IMR-90 (cell line): ENCODE measurements at regions not wholly inside any gene's neighbourhood (a gene's known extent, or its start where the extent isn't known, plus 50 kb on each side); places are given as distances from the start of the nearest gene placed in this dataset.

Source experiments
- ATAC-seq: fragments of 200-7000 bp; cut with Tn5 transposase; 2 replicates; pipeline ENCODE4 v1.9.1; 2020; ENCODE audit warnings: low read depth, mild to moderate bottlenecking, moderate library complexity
- BruUV-seq: library from RNA; stranded (reverse); fragments of 400-500 nt; replicated peaks from 2 replicates; lab custom pipeline; 2021; lab: Mats Ljungman, UMichigan
- CTCF ChIA-PET: fragments of 300-600 bp; formaldehyde crosslinking; extraction: SDS; loops from one replicate; lab custom pipeline; 2021; ENCODE audit warnings: antibody characterized with exemption; lab: Yijun Ruan, JAX
- POLR2A ChIA-PET: fragments of 300-600 bp; sonication (Branson Sonifier 250); formaldehyde crosslinking; loops from one replicate; lab custom pipeline; 2022; ENCODE audit warnings: antibody characterized with exemption; ENCODE audit not compliant: unreplicated experiment; lab: Charles Lee
- DNase-seq: peaks from one replicate; pipeline ENCODE4 v3.0.0; 2013
- H2AFZ ChIP-seq: replicated peaks from 2 replicates; pipeline ENCODE3; 2013; ENCODE audit warnings: low read length, mild to moderate bottlenecking; ENCODE audit not compliant: poor library complexity
- H2AK5ac ChIP-seq: 2 replicates; pipeline ENCODE4 v1.6.1; 2013; ENCODE audit warnings: low read depth, low read length, inconsistent platforms
- H2AK9ac ChIP-seq: replicated peaks from 2 replicates; pipeline ENCODE3; 2013; ENCODE audit warnings: mild to moderate bottlenecking, low read depth, low read length, moderate library complexity; ENCODE audit not compliant: poor library complexity
- H2BK120ac ChIP-seq: 2 replicates; pipeline ENCODE4 v1.6.1; 2013; ENCODE audit warnings: low read depth, low read length, inconsistent platforms
- H2BK15ac ChIP-seq: 3 replicates; pipeline ENCODE4 v1.6.1; 2013; ENCODE audit warnings: low read depth, low read length, inconsistent platforms
- H2BK20ac ChIP-seq: 2 replicates; pipeline ENCODE4 v1.6.1; 2013; ENCODE audit warnings: low read depth, mild to moderate bottlenecking, inconsistent platforms, low read length, moderate library complexity
- H2BK5ac ChIP-seq: 2 replicates; pipeline ENCODE4 v1.6.1; 2013; ENCODE audit warnings: mild to moderate bottlenecking, low read depth, low read length, inconsistent platforms; ENCODE audit not compliant: poor library complexity, severe bottlenecking
- H3K14ac ChIP-seq: replicated peaks from 2 replicates; pipeline ENCODE4 v1.6.1; 2013; ENCODE audit warnings: low read depth, low read length, inconsistent platforms
- H3K18ac ChIP-seq: 2 replicates; pipeline ENCODE4 v1.6.1; 2013; ENCODE audit warnings: low read depth, low read length, control low read depth
- H3K23ac ChIP-seq: 2 replicates; pipeline ENCODE4 v1.6.1; 2013; ENCODE audit warnings: low read depth, low read length, inconsistent platforms
- H3K27ac ChIP-seq: 2 replicates; pipeline ENCODE4 v1.5.1; 2013; ENCODE audit warnings: mild to moderate bottlenecking, control low read depth, low read length; ENCODE audit not compliant: insufficient read depth
- H3K27me3 ChIP-seq: 2 replicates; pipeline ENCODE4 v1.6.1; 2013; ENCODE audit warnings: low read length; ENCODE audit not compliant: control insufficient read depth, insufficient read depth
- H3K36me3 ChIP-seq: 2 replicates; pipeline ENCODE4 v1.6.1; 2013; ENCODE audit warnings: low read length, mixed read lengths; ENCODE audit not compliant: control insufficient read depth, insufficient read depth
- H3K4ac ChIP-seq: 2 replicates; pipeline ENCODE4 v1.6.1; 2013; ENCODE audit warnings: low read depth, low read length, inconsistent platforms
- H3K4me1 ChIP-seq: 2 replicates; pipeline ENCODE4 v1.6.1; 2013; ENCODE audit warnings: low read length, mixed read lengths; ENCODE audit not compliant: control insufficient read depth, insufficient read depth
- H3K4me2 ChIP-seq: 2 replicates; pipeline ENCODE4 v1.6.1; 2013; ENCODE audit warnings: low read depth, mild to moderate bottlenecking, control low read depth, low read length, moderate library complexity
- H3K4me3 ChIP-seq: 2 replicates; pipeline ENCODE4 v1.5.1; 2013; ENCODE audit warnings: low read depth, mild to moderate bottlenecking, control low read depth, low read length, moderate library complexity; ENCODE audit not compliant: insufficient read depth
- H3K56ac ChIP-seq: 2 replicates; pipeline ENCODE4 v1.6.1; 2013; ENCODE audit warnings: low read length, inconsistent platforms; ENCODE audit not compliant: insufficient read depth; ENCODE audit errors: extremely low read depth
- H3K79me1 ChIP-seq, 2 experiments: 2 replicates each; pipeline ENCODE4 v1.6.1; 2013; ENCODE audit warnings: low read length in 2 of 2, inconsistent platforms in 1 of 2, low read depth in 1 of 2
- H3K9ac ChIP-seq: 2 replicates; pipeline ENCODE4 v1.6.1; 2013; ENCODE audit warnings: low read depth, low read length, control low read depth
- H3K9me1 ChIP-seq: 2 replicates; pipeline ENCODE4 v1.6.1; 2013; ENCODE audit warnings: low read length, inconsistent platforms; ENCODE audit not compliant: insufficient read depth
- H3K9me3 ChIP-seq: 2 replicates; pipeline ENCODE4 v1.6.1; 2013; ENCODE audit warnings: low read length; ENCODE audit not compliant: control insufficient read depth, insufficient read depth
- H4K20me1 ChIP-seq: 2 replicates; pipeline ENCODE4 v1.6.1; 2013; ENCODE audit warnings: low read length, inconsistent platforms; ENCODE audit not compliant: insufficient read depth
- H4K5ac ChIP-seq: 2 replicates; pipeline ENCODE4 v1.6.1; 2013; ENCODE audit warnings: mild to moderate bottlenecking, low read depth, low read length, control low read depth
- H4K8ac ChIP-seq, 2 experiments: 2 replicates each; pipeline ENCODE4 v1.6.1; 2013; ENCODE audit warnings: low read depth in 2 of 2, low read length in 2 of 2, control low read depth in 1 of 2, inconsistent platforms in 1 of 2
- H4K91ac ChIP-seq: 2 replicates; pipeline ENCODE4 v1.6.1; 2013; ENCODE audit warnings: low read depth, low read length, inconsistent platforms; ENCODE audit not compliant: insufficient read depth
- BHLHE40 ChIP-seq: fragments of 150-350 bp; IDR thresholded peaks from 2 replicates; pipeline ENCODE4 v1.6.1; 2016; ENCODE audit warnings: mild to moderate bottlenecking, low read depth, low read length
- CEBPB ChIP-seq: IDR thresholded peaks from 2 replicates; pipeline ENCODE4 v1.6.1; 2012; ENCODE audit warnings: low read depth, low read length, improper control_type of control experiment
- CHD1 ChIP-seq: IDR thresholded peaks from 2 replicates; pipeline ENCODE4 v1.6.1; 2012; ENCODE audit warnings: low read depth, low read length, improper control_type of control experiment
- ELK1 ChIP-seq: fragments of 150-350 bp; IDR thresholded peaks from 2 replicates; pipeline ENCODE4 v1.6.1; 2016; ENCODE audit warnings: low read depth, mild to moderate bottlenecking, low read length, moderate library complexity, borderline replicate concordance
- FOS ChIP-seq: fragments of 150-350 bp; IDR thresholded peaks from 2 replicates; pipeline ENCODE4 v1.6.1; 2016; ENCODE audit warnings: low read depth, low read length
- MAFK ChIP-seq: IDR thresholded peaks from 2 replicates; pipeline ENCODE4 v1.6.1; 2012; ENCODE audit warnings: low read depth, low read length, improper control_type of control experiment
- MAZ ChIP-seq: IDR thresholded peaks from 2 replicates; pipeline ENCODE4 v1.6.1; 2012; ENCODE audit warnings: low read depth, mild to moderate bottlenecking, low read length, improper control_type of control experiment, moderate library complexity, borderline replicate concordance
- MXI1 ChIP-seq: IDR thresholded peaks from 2 replicates; pipeline ENCODE4 v1.6.1; 2012; ENCODE audit warnings: low read depth, mild to moderate bottlenecking, low read length, moderate library complexity, borderline replicate concordance
- NFE2L2 ChIP-seq: fragments of 150-350 bp; IDR thresholded peaks from 2 replicates; pipeline ENCODE4 v1.6.1; 2016; ENCODE audit warnings: low read depth, mild to moderate bottlenecking, low read length
- POLR2A ChIP-seq: IDR thresholded peaks from 2 replicates; pipeline ENCODE4 v1.6.1; 2012; ENCODE audit warnings: mild to moderate bottlenecking, low read depth, low read length
- RAD21 ChIP-seq: IDR thresholded peaks from 2 replicates; pipeline ENCODE4 v1.6.1; 2012; ENCODE audit warnings: low read length, improper control_type of control experiment
- RCOR1 ChIP-seq: IDR thresholded peaks from 2 replicates; pipeline ENCODE4 v1.6.1; 2012; ENCODE audit warnings: mild to moderate bottlenecking, low read length, improper control_type of control experiment; ENCODE audit not compliant: insufficient replicate concordance
- RFX5 ChIP-seq: IDR thresholded peaks from 2 replicates; pipeline ENCODE4 v1.8.0; 2012; ENCODE audit warnings: low read depth, mild to moderate bottlenecking, low read length, moderate library complexity
- SMC3 ChIP-seq: fragments of 150-350 bp; IDR thresholded peaks from 2 replicates; pipeline ENCODE4 v1.6.1; 2016; ENCODE audit warnings: low read depth, mild to moderate bottlenecking, antibody characterized with exemption, low read length, moderate library complexity
- USF2 ChIP-seq: fragments of 150-350 bp; IDR thresholded peaks from 2 replicates; pipeline ENCODE4 v1.6.1; 2017; ENCODE audit warnings: mild to moderate bottlenecking, antibody characterized with exemption, low read length, low read depth
- WGBS, 2 experiments: methylation state at CpG; one replicate each; pipeline versions ENCODE4 v1.1.5 to v1.1.7; 2013; ENCODE audit warnings: missing lambda C conversion rate in 2 of 2; ENCODE audit not compliant: insufficient read length in 1 of 2; ENCODE audit errors: extremely low coverage in 2 of 2; 5-methylcytosine and 5-hydroxymethylcytosine counted together
- dilution Hi-C: fragments of 300-500 bp; cut with HindIII; formaldehyde crosslinking; loops from one replicate; pipeline ENCODE4 v1.14.3; 2018; ENCODE audit warnings: low sequenced_read_pairs; ENCODE audit not compliant: unreplicated experiment
- in situ Hi-C: fragments of 300-500 bp; cut with MboI; formaldehyde crosslinking; loops from 3 replicates; pipeline ENCODE4 v1.14.3; 2019; ENCODE audit warnings: low sequenced_read_pairs, inconsistent platforms, mixed read lengths
- intact Hi-C: fragments of 100-400 bp; cut with micrococcal nuclease; formaldehyde crosslinking; loops from 2 replicates; pipeline ENCODE4 v1.10.0; 2022
- TF ChIP-seq, protein P1 (sequence below): conservative IDR thresholded peaks from 2 replicates; pipeline ENCODE4 v1.5.1; 2012; ENCODE audit warnings: mild to moderate bottlenecking, low read depth, low read length, improper control_type of control experiment

- WGBS, 2 experiments: no CpG with 5 or more reads among the region's 5 CpGs
- H2BK15ac ChIP-seq: peak overlapping the region; percentile 72; the same call in 1 of the 3 replicates
- no peak for DNase-seq
- H3K9ac ChIP-seq: no peak overlapping the region
- H3K23ac ChIP-seq: peak overlapping the region; percentile 23
- no peak overlapping the region for H3K56ac ChIP-seq
- peak overlapping the region; percentile 13 for H2BK5ac ChIP-seq
- H3K27me3 ChIP-seq: peaks cover 2% of the 10 kb centered on the region
- no peak overlapping the region for H3K4me2 ChIP-seq
- H3K9me1 ChIP-seq: peaks cover 6% of the 10 kb centered on the region; the same call in 1 of the 2 replicates
- H2BK120ac ChIP-seq: peak overlapping the region; percentile 72
- CTCF ChIA-PET: no interaction called here
- H3K79me1 ChIP-seq: no peaks in the 10 kb centered on the region
- H3K4me3 ChIP-seq: no peak overlapping the region
- peaks cover 5% of the 10 kb centered on the region; the same call in 1 of the 2 replicates for H3K4me1 ChIP-seq
- in situ Hi-C loops: no loop called here
- H3K9me3 ChIP-seq: no peaks in the 10 kb centered on the region
- POLR2A ChIA-PET: no interaction called here
- dilution Hi-C loops: no loop called here
- H3K36me3 ChIP-seq: no peaks in the 10 kb centered on the region
- H3K18ac ChIP-seq: no peak overlapping the region
- TF ChIP-seq MAFK (no peak), CHD1 (no peak), ELK1 (no peak), FOS (no peak), SMC3 (no peak), RAD21 (no peak), CEBPB (no peak), MAZ (no peak), BHLHE40 (no peak), MXI1 (no peak), RFX5 (no peak), USF2 (no peak), RCOR1 (no peak), POLR2A (no peak), NFE2L2 (no peak)
- TF ChIP-seq, protein P1, sequence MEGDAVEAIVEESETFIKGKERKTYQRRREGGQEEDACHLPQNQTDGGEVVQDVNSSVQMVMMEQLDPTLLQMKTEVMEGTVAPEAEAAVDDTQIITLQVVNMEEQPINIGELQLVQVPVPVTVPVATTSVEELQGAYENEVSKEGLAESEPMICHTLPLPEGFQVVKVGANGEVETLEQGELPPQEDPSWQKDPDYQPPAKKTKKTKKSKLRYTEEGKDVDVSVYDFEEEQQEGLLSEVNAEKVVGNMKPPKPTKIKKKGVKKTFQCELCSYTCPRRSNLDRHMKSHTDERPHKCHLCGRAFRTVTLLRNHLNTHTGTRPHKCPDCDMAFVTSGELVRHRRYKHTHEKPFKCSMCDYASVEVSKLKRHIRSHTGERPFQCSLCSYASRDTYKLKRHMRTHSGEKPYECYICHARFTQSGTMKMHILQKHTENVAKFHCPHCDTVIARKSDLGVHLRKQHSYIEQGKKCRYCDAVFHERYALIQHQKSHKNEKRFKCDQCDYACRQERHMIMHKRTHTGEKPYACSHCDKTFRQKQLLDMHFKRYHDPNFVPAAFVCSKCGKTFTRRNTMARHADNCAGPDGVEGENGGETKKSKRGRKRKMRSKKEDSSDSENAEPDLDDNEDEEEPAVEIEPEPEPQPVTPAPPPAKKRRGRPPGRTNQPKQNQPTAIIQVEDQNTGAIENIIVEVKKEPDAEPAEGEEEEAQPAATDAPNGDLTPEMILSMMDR: no peak
- H4K8ac ChIP-seq: peak overlapping the region in 1 of 2 experiments; percentile 43; a peak in 1 of 4 replicates
- H3K4ac ChIP-seq: peak overlapping the region; percentile 81
- peak overlapping the region; percentile 60 for H2AK5ac ChIP-seq
- peak overlapping the region; percentile 57 for H2AK9ac ChIP-seq
- no peak overlapping the region; the same call in 1 of the 2 replicates for H4K5ac ChIP-seq
- no peak overlapping the region for H2AFZ ChIP-seq
- ATAC-seq: no peak
- H4K91ac ChIP-seq: peak overlapping the region; percentile 61; the same call in 1 of the 2 replicates
- peak overlapping the region; percentile 72; the same call in 1 of the 2 replicates for H3K14ac ChIP-seq
- intact Hi-C loops: no loop called here
- H4K20me1 ChIP-seq: no peaks in the 10 kb centered on the region
- H3K27ac ChIP-seq: no peak overlapping the region
- H2BK20ac ChIP-seq: peak overlapping the region; percentile 9; the same call in 1 of the 2 replicates
- no TSS peak for BruUV-seq
Observed at GRCh38 chr10:78768876-78769275, 299.9 kb upstream of the ZMIZ1 start.
